ENCODE measurements at regions not wholly inside any gene's neighbourhood (a gene's known extent, or its start where the extent isn't known, plus 50 kb on each side); places are given as distances from the start of the nearest gene placed in this dataset.

DNA sequence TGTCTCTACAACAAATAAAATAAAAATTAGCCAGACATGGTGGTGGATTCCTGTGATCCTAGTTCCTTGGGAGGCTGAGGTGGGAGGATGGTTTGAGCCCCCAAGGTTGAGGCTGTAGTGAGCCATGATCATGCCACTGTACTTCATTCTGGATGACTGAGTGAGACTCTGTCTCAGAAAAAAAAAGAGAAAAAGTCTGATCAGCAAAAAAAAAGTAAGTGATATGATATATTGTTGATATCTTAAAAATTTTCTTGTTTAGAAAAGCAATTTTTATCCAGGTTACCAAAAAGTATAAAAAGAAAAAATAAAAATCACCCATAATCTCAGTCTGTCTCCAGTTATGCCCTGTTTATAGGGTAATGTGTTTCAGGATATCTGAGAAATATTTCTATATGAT lies 251.4 kb downstream of the OTOL1 start:
- H4K20me1 ChIP-seq (ENCODE audit: low read length) = no peaks in the 10 kb centered on the region
- POLR2A ChIA-PET (ENCODE audit: unreplicated experiment) = no interaction called here
- intact Hi-C loops (cut with micrococcal nuclease) = no loop called here

DNA sequence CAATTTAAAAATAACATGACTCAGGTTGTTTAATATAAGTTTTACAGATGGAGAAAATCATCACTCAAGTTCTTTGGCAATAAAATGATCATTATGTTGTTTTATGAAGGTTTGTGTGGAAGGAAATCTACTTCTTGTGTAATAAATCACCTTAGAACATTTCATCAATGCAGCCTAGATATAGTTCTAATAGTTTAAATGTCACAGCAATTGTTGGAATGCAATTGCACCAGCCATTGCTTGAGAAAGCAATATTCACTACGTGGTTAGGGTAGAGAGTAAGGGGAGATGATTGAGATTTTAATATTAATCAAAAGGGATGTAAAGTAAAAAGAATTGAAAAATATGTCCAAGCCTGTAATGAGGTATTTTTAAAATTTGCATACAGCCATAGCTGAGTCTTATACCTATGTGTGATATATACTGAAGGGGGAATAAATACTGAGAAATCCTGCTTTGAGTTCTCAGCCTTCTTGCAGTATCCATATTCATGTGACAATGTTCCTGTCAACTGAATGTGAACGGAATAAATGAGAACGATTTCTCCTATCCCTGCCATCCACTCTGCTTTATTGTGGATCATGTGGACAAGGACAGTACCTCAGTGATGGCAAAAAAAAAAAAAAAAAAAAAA lies 257.9 kb downstream of the OTOL1 start:
- Histone ChIP-seq H4K20me1 (ENCODE audit: low read length) (no peaks in the 10 kb centered on the region), H3K9me3 (ENCODE audit: low read length) (no peaks in the 10 kb centered on the region), H3K27me3 (ENCODE audit: low read length) (peaks cover 11% of the 10 kb centered on the region), H3K9me2 (replicated peaks; ENCODE audit: low read length) (no peaks in the 10 kb centered on the region), H3K4me3 (ENCODE audit: low read length) (no peak overlapping the region), H3K79me2 (ENCODE audit: low read length) (no peaks in the 10 kb centered on the region), H3K36me3 (ENCODE audit: low read depth, low read length) (no peaks in the 10 kb centered on the region), H3K4me1 (ENCODE audit: insufficient read depth, low read length) (no peaks in the 10 kb centered on the region), H2AFZ (ENCODE audit: low read length) (no peak overlapping the region), H3K27ac (ENCODE audit: low read length) (no peak overlapping the region), H3K9ac (ENCODE audit: low read length) (no peak overlapping the region), H3K4me2 (ENCODE audit: low read length) (no peak overlapping the region), H3F3A (ENCODE audit: low read length, unreplicated experiment) (no peaks in the 10 kb centered on the region)
- DNase-seq = no peak
- ChIA-PET POLR2A (ENCODE audit: unreplicated experiment) (no interaction called here), CTCF (no interaction called here)
- BruUV-seq (replicated peaks) = no TSS peak
- intact Hi-C loops (cut with micrococcal nuclease) = no loop called here
- TF ChIP-seq EZH2 (IDR thresholded peaks at IDR 0.05; ENCODE audit: low read length, unreplicated experiment) (no peak), EZH2phosphoT487 (IDR thresholded peaks at IDR 0.05; ENCODE audit: borderline replicate concordance, low read length) (no peak), CTCF (conservative IDR thresholded peaks at IDR 0.05; ENCODE audit: low read depth, low read length) (no peak)
- no peak for ATAC-seq

More for the DNA sequence above, 251.4 kb downstream of the OTOL1 start:
- H3K79me2 ChIP-seq (ENCODE audit: low read length) = no peaks in the 10 kb centered on the region
- H3K4me1 ChIP-seq (ENCODE audit: insufficient read depth, low read length) = no peaks in the 10 kb centered on the region
- no peaks in the 10 kb centered on the region for H3K27me3 ChIP-seq (ENCODE audit: low read length)
- ATAC-seq (no peak), DNase-seq (no peak)
- H3K9me3 ChIP-seq (ENCODE audit: low read length) = no peaks in the 10 kb centered on the region
- no peak for TF ChIP-seq EZH2 (IDR thresholded peaks at IDR 0.05; ENCODE audit: low read length, unreplicated experiment)
- no peak for TF ChIP-seq EZH2phosphoT487 (IDR thresholded peaks at IDR 0.05; ENCODE audit: borderline replicate concordance, low read length)
- no peak for TF ChIP-seq CTCF (conservative IDR thresholded peaks at IDR 0.05; ENCODE audit: low read depth, low read length)
- no TSS peak for BruUV-seq (replicated peaks)
- no peaks in the 10 kb centered on the region for H3K9me2 ChIP-seq (replicated peaks; ENCODE audit: low read length)
- H2AFZ ChIP-seq (ENCODE audit: low read length) = no peak overlapping the region
- no peak overlapping the region for H3K27ac ChIP-seq (ENCODE audit: low read length)
- no peaks in the 10 kb centered on the region for H3K36me3 ChIP-seq (ENCODE audit: low read depth, low read length)
- H3K9ac ChIP-seq (ENCODE audit: low read length) = no peak overlapping the region
- H3K4me3 ChIP-seq (ENCODE audit: low read length) = no peak overlapping the region
- no peak overlapping the region for H3K4me2 ChIP-seq (ENCODE audit: low read length)
- CTCF ChIA-PET = no interaction called here
- no peaks in the 10 kb centered on the region for H3F3A ChIP-seq (ENCODE audit: low read length, unreplicated experiment)

GRCh38 chr3:161759444-161759843 lies 262.8 kb downstream of the OTOL1 start:
- no peak overlapping the region for H3K4me2 ChIP-seq (ENCODE audit: low read length)
- H4K20me1 ChIP-seq (ENCODE audit: low read length) = no peaks in the 10 kb centered on the region
- no peaks in the 10 kb centered on the region for H3K9me2 ChIP-seq (replicated peaks; ENCODE audit: low read length)
- no peak overlapping the region for H3K4me3 ChIP-seq (ENCODE audit: low read length)
- TF ChIP-seq EZH2phosphoT487 (IDR thresholded peaks at IDR 0.05; ENCODE audit: borderline replicate concordance, low read length) (no peak), EZH2 (IDR thresholded peaks at IDR 0.05; ENCODE audit: low read length, unreplicated experiment) (no peak), CTCF (conservative IDR thresholded peaks at IDR 0.05; ENCODE audit: low read depth, low read length) (no peak)
- BruUV-seq (replicated peaks) = no TSS peak
- CTCF ChIA-PET = no interaction called here
- ATAC-seq = no peak
- DNase-seq = no peak
- no peaks in the 10 kb centered on the region for H3F3A ChIP-seq (ENCODE audit: low read length, unreplicated experiment)
- H3K4me1 ChIP-seq (ENCODE audit: insufficient read depth, low read length) = no peaks in the 10 kb centered on the region
- no peak overlapping the region for H3K9ac ChIP-seq (ENCODE audit: low read length)
- peaks cover 7% of the 10 kb centered on the region for H3K27me3 ChIP-seq (ENCODE audit: low read length)
- POLR2A ChIA-PET (ENCODE audit: unreplicated experiment) = no interaction called here
- no peaks in the 10 kb centered on the region for H3K36me3 ChIP-seq (ENCODE audit: low read depth, low read length)
- H2AFZ ChIP-seq (ENCODE audit: low read length) = no peak overlapping the region
- no peak overlapping the region for H3K27ac ChIP-seq (ENCODE audit: low read length)
- H3K9me3 ChIP-seq (ENCODE audit: low read length) = no peaks in the 10 kb centered on the region
- no peaks in the 10 kb centered on the region for H3K79me2 ChIP-seq (ENCODE audit: low read length)
- intact Hi-C loops (cut with micrococcal nuclease) = no loop called here
